ENCODE measurements at regions not wholly inside any gene's neighbourhood (a gene's known extent, or its start where the extent isn't known, plus 50 kb on each side); places are given as distances from the start of the nearest gene placed in this dataset.

- DNase-seq: no peak
Measured at GRCh38 chr3:194075802-194076460, 60.0 kb upstream of the HES1 start.

DNA sequence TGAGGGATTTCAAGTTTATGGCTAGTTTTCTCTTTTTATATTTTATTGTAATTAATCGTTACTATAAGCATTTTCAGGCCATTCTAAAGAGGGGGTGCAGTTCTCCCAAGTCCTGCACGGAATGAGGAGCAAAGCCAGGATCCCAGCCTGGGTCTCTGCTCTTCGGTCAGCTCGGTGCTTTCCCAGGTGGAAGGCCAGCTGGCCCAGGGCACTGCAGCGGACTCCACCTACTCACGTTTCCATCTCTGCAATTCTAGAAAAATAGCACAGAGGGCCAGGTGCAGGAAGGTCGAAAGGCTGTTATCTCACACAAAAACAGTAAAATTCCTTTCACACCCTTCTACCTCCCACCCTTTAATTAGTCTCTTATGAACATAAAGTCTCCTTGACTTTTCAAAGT, 59.5 kb upstream of the HES1 start:
- DNase-seq: no peak

DNA sequence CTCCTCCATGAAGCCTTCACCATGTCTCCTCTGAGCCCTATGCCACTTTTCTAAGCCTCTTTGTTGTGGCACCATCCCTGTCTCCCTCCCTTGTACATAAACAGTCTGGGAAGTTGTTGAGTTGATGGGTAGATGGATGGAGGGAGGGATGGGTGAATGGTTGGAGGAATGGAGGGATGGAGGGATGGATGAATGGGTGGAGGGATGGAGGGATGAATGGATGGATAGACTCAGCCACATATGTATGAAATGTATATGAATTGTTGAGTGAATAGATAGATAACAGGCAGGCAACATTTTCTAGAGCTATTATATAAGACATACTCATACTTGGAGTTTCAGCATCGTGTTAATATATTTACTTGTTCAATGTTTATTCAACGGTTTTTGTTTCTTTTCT, 58.3 kb upstream of the HES1 start:
- no peak for DNase-seq

DNA sequence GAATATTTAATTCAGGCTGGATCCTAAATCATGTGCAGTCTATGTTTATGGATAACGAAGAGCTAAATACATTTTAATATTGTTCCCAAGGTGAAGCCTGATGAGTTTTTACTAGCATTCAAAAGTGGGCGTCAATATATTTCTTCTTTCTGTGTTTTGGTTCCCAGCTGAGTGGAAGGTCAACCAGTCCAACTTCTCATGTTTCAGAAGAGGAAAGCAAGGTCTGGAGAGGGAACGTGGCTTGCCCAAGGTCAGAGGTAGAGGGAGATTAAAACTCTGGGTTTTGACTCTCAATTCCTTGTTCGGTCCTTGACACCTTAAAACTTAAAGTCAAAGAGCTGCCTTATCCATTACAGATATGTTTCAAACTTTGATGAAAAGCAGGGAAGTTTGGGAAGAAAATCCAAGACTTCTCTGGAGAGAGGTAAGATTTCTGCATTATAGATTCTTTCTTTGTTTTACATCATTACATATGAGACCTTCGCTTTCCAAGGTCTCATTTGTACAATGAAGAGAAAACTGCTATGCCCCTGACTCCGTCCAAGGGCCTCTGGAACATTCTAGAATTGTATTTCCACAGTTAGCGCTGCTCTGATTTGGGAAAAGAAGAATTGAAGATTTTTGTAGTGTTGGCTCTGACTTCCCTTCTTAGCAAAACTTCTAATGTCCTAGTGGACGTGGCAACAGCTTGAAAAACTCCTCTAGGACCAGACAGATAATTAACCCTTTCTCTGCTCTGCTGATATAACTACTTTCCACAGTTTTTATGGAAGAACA, 57.7 kb upstream of the HES1 start:
- DNase-seq: no peak

DNA sequence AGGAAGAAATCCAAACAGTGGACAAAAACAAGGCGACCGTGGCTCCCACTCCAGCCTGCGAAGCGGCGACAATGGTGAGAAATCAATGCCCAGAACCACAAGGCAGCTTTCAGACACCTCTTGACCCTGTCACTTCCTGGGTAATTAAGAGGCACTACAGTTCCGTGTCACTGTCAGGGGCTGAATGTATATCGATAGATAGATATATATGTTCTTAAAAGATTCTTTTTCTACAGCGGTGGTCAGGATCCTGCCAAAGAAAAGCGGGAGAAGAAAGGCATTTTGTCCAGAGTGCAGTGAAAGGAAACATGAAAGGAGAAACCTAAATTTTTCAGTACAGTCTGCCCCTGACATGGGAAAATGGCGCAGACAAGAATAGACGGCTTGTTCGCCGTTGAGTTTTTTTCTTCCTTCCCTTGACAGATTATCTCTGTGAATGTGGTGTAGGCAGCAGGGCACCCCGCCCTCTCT, 56.2 kb upstream of the HES1 start:
- no peak for DNase-seq

DNA sequence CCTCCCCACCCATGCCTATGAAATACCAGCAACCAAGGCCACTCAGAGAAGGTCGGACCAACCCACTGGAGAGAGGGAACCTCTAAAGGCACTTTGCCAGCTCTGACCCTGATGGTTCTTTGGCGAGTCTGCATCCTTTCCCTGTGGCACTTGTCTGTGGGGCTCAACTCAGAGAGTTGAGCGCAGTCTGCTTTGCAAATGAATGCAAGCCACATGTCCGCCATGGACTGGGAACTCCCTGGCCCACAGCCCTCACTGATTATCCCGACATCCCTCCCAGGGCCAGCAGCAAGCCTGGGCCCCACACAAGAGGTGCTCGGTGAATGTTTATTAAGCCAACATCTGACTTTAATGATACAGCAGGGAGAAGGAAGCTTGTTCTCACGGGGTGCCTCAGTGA, 55.5 kb upstream of the HES1 start:
- DNase-seq: no peak

GRCh38 chr3:194080913-194081800, 54.8 kb upstream of the HES1 start:
- no peak for DNase-seq

- DNase-seq: no peak
Measured at GRCh38 chr3:194081826-194082225, 54.1 kb upstream of the HES1 start.

GRCh38 chr3:194082743-194083636, 53.0 kb upstream of the HES1 start:
- no peak for DNase-seq

- no peak for DNase-seq
Measured at GRCh38 chr3:194083637-194084224, 52.2 kb upstream of the HES1 start.

DNA sequence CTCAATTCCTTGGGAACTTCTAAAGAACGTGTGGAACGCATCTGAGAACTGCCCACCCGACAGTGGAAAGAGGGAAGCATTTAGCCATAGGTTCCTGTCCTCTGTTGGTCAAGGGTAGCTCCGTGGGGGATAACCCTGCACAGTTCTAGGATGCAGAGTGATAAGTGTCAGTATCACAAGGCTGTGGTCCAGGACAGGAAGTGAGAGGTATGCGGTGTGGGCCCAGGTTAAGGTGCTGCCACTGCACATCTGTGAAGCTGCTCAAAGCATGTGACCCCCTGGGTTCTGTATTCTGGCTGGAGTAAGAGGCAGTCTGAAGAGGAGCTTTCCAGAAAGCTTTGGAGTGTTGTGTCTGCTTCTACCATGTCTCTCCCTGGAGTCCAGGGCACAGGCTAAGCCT, 51.7 kb upstream of the HES1 start:
- DNase-seq: no peak
